Duodenal mucosa (tissue), 2 donors: ENCODE measurements at regions not wholly inside any gene's neighbourhood (a gene's known extent, or its start where the extent isn't known, plus 50 kb on each side); places are given as distances from the start of the nearest gene placed in this dataset.
"Not testable (repeated sequence)": the region's sequence is repeated elsewhere in the genome, so short reads cannot be mapped to it uniquely, and the experiment has no call there.

Source experiments
- H3K27ac ChIP-seq: one replicate; pipeline ENCODE4 v1.7.0; 2013; ENCODE audit warnings: low read depth, low read length
- H3K27me3 ChIP-seq, 2 donors: one replicate each; pipeline ENCODE4 v1.7.0; 2013; ENCODE audit warnings: low read length in 2 of 2, control low read depth in 1 of 2; ENCODE audit not compliant: insufficient read depth in 2 of 2, control insufficient read depth in 1 of 2
- H3K36me3 ChIP-seq, 2 donors: one replicate each; pipeline ENCODE4 v1.7.0; 2013; ENCODE audit warnings: low read length in 2 of 2, control low read depth in 1 of 2; ENCODE audit not compliant: insufficient read depth in 2 of 2, control insufficient read depth in 1 of 2
- H3K4me1 ChIP-seq, 2 donors: one replicate each; pipeline ENCODE4 v1.7.0; 2013; ENCODE audit warnings: low read length in 2 of 2, control low read depth in 1 of 2; ENCODE audit not compliant: insufficient read depth in 2 of 2, control insufficient read depth in 1 of 2
- H3K4me3 ChIP-seq, 2 donors: one replicate each; pipeline ENCODE4 v1.7.0; 2013; ENCODE audit warnings: low read length in 2 of 2, low read depth in 1 of 2
- H3K9ac ChIP-seq, 2 donors: one replicate each; pipeline ENCODE4 v1.7.0; 2013; ENCODE audit warnings: low read length in 2 of 2, low read depth in 1 of 2
- H3K9me3 ChIP-seq, 2 donors: one replicate each; pipeline ENCODE4 v1.7.0; 2013; ENCODE audit warnings: low read length in 2 of 2, control low read depth in 1 of 2; ENCODE audit not compliant: control insufficient read depth in 1 of 2

DNA sequence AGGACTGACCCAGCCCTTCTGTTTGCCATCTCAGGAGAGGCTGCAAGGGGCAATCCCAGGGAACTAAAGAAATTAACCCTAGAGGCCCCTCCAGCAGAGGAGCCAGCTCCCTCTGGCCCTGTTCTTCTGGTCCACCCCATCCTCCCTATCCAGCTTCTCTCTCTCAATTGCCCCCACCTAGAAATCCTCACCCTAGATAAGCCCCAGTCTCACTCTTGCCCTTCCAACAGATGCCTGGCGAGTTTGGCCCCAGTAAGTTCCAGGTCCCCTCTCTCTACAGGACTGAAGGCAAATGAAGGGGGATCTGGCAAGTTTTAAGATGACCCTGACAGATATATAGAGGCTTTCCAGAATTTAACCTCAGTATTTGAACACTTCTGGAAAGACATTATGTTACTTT, 134.0 kb downstream of the THBS2 start:
- no peaks in the 10 kb centered on the region for H3K4me1 ChIP-seq
- H3K4me3 ChIP-seq: no peak overlapping the region
- no peak overlapping the region for H3K9ac ChIP-seq
- H3K27ac ChIP-seq: no peak overlapping the region
- no peaks in the 10 kb centered on the region for H3K36me3 ChIP-seq
- no peaks in the 10 kb centered on the region for H3K9me3 ChIP-seq
- no peaks in the 10 kb centered on the region for H3K27me3 ChIP-seq

DNA sequence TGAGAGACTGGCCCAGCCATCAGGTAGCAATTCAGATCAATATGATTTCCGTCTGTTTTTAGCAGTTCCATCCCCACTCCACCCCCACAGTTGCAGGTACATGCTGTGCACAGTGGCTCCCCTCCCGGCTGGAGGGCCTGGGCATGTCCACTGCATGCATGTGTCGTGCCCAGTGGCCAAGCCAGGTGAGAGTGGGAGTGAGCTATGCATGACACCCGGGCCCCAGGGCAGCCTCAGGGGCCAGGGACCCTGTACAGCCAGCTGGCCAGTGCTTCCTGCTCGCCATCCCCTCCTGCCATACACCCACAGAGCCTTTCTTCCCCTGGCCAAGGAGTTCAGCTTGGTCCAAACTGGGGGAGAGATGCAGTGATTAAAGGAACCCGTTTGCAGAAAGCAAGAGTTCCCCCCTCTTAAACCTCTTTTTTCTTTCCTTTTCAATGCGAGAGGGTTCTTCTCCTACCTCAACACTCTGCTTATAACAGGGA, 135.3 kb downstream of the THBS2 start:
- H3K4me3 ChIP-seq: no peak overlapping the region

DNA sequence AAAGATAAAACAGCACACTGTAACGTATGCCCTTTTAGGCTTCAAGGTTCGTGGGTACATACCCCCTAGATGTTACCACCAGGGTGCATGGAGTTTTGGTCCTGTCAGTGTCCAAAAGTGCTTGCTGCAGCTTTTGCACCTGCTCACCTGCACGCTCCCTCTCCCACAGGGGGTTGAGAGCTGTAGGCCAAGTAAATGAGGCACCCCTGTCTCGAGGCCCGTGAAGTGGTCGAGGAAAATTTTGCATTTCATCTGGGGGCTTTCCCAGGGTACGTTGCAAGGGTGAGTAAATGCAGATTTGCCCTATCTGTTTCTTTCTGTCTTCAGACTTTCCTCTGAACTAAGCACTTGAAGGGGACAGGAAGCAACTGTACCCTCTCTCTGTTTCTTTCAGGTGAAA, 136.0 kb downstream of the THBS2 start:
- Histone ChIP-seq H3K4me1 (no peaks in the 10 kb centered on the region), H3K9me3 (no peaks in the 10 kb centered on the region), H3K27me3 (no peaks in the 10 kb centered on the region), H3K36me3 (no peaks in the 10 kb centered on the region), H3K4me3 (no peak overlapping the region), H3K9ac (no peak overlapping the region), H3K27ac (no peak overlapping the region)

More for the DNA sequence above, 135.3 kb downstream of the THBS2 start:
- H3K4me1 ChIP-seq: no peaks in the 10 kb centered on the region
- H3K27me3 ChIP-seq: no peaks in the 10 kb centered on the region
- no peaks in the 10 kb centered on the region for H3K9me3 ChIP-seq
- H3K9ac ChIP-seq: no peak overlapping the region
- no peaks in the 10 kb centered on the region for H3K36me3 ChIP-seq
- no peak overlapping the region for H3K27ac ChIP-seq

DNA sequence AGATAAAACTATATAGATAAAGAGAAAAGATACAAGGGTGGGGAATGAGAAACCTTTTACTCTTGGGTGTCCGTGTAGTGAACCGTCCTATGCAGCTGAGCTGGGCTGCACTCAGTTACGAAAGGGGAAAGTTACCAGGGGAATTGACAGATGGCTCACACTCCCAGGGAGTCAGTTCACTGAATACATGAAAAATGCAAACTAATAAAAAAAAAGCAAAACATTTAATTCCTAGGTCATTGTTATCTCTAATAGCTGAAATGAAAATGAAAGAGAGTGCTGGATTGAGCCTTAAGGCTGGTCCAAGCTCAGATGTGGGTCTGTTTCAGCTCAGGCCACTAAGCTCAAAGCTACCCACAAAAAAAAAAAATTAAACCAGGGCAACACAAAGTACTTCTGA, 138.0 kb downstream of the THBS2 start:
- Histone ChIP-seq H3K9ac (no peak overlapping the region), H3K27ac (no peak overlapping the region), H3K4me3 (no peak overlapping the region), H3K4me1 (no peaks in the 10 kb centered on the region), H3K36me3 (no peaks in the 10 kb centered on the region), H3K9me3 (no peaks in the 10 kb centered on the region), H3K27me3 (no peaks in the 10 kb centered on the region)

DNA sequence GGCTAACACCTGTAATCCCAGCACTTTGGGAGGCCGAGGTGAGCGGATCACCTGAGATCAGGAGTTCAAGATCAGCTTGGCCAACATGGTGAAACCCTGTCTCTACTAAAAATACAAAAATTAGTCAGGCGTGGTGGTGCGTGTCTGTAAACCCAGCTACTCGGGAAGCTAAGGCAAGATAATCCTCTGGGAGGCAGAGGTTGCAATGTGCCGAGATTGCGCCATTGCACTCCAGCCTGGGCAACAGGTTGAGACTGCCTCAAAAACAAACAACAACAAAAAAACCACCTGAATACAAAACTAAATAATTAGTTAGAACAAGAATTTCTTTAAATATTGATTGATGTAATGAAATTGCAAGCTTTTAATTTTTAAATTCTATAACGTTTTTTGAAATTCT, 139.0 kb downstream of the THBS2 start:
- not testable (repeated sequence) for H3K27me3 ChIP-seq, H3K4me3 ChIP-seq, H3K4me1 ChIP-seq, H3K9me3 ChIP-seq, H3K27ac ChIP-seq, H3K9ac ChIP-seq, H3K36me3 ChIP-seq

DNA sequence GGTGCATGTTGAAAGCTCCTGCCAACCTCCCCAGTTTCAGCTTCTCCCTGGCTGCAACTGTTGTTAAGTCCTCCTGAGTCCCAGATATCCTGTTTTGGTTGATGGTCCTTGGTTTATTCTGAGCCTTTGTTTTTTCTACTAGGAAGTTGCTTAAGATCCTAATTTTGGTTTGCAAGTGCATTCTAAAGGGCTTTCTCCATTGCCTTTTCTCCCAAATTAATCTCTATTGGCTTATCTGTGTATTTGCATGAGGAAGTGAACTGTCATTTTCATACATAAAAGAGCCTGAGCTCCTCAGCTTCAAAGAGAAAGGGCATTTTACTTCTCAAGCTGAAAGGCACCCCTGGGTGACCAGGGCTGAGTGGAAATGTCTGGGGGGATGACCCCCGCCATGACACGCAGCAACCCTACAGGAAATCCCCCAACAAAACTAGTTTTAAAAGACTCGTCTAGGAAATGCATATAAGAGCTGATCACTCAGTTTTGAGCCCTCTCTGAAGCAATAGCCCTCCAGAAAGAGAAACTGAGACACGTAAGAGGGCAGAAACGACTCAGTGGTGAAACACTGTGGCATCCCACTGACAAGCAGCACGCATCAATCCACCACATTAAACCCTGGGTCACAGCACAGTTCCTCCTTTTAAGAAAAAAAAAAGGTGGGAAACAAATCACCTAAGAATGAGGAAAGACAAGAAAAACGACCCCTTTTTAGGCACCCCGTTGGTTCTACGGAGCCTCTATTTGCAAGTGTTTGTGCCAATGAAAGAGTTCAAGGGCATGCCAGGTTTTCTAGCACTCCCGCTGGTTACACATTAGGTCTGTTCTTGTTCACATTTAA, 140.9 kb downstream of the THBS2 start:
- no peak overlapping the region for H3K9ac ChIP-seq

DNA sequence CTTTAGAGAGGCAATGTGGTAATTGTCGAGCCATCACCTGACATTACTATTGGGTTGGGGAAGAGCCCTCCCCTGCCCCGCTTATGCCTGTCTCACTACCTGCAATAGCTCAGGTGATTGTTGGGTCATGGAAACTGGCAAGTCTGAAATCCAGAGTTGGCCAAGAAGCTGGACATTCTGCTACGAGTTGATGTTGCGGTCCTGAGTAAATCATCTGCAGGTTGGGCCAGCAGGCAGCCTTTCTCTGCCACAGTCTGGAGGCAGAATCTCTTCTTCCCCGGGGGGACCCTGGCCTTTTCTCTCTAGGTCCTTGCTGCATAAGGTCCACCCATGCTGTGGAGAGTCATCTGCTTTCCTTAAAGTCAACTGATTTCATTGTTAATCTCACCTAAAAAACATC, 142.4 kb downstream of the THBS2 start:
- Histone ChIP-seq H3K4me1 (no peaks in the 10 kb centered on the region), H3K27me3 (no peaks in the 10 kb centered on the region), H3K36me3 (no peaks in the 10 kb centered on the region), H3K9ac (no peak overlapping the region), H3K9me3 (no peaks in the 10 kb centered on the region), H3K4me3 (no peak overlapping the region), H3K27ac (no peak overlapping the region)

More for the DNA sequence above, 140.9 kb downstream of the THBS2 start:
- Histone ChIP-seq H3K4me1 (no peaks in the 10 kb centered on the region), H3K27ac (no peak overlapping the region), H3K36me3 (no peaks in the 10 kb centered on the region), H3K9me3 (no peaks in the 10 kb centered on the region), H3K27me3 (no peaks in the 10 kb centered on the region), H3K4me3 (no peak overlapping the region)

DNA sequence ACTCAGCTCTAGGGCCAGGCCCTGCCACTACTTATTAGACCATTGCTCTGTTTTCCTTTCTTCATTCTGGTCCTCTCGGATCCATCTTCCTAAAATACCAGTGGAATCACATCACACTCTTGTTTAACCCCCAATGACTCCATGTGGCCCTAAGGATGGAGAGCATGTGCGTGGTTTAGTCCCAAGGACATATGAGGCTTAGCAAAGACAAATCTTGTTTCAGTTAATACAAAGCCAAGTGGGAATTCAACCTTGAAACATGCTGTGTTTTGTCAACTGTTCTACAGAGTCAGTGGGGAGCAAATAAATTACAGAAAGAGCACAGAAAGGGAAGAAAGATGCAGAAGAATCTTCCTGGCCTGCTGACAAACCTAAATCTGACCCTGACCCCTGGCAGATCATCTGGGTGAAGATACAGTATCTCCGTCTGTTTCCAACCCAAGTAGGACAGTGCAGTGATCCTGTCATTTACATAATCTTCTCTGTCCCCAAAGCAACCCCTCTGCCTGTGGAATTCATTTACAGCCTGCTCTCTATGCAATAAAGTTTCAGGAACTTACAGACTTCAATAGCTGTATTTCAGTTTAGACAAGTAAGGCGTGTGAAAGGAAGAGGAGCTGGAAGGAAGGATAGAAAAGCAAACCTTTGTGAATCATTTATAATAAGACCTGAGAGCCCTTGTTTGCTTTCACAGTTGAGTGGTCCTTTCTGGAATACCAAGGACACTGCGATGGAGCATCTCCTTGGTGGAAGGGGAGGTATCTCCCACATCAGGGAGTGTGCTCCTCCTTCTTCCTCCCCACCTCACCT, 144.0 kb downstream of the THBS2 start:
- Histone ChIP-seq H3K27me3 (no peaks in the 10 kb centered on the region), H3K36me3 (no peaks in the 10 kb centered on the region), H3K9ac (no peak overlapping the region), H3K4me3 (no peak overlapping the region), H3K9me3 (no peaks in the 10 kb centered on the region), H3K27ac (no peak overlapping the region), H3K4me1 (no peaks in the 10 kb centered on the region)

DNA sequence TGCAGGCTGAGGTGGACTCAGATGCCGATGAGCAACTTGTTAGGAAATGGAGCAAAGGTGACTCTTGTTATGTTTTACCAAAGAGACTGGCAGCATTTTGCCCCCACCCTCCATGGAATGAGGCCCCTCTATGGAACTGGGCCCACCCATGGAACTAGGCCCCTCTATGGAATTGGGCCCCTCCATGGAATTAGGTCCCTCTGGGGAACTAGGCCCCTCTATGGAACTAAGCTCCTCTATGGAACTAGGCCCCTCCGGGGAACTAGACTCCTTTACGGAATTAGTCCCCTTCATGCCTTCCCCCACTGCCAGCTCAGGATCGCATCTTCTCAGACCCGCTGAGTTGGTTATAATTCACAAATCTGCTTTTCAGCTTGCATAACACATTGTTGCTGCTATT, 144.9 kb downstream of the THBS2 start:
- Histone ChIP-seq H3K36me3 (no peaks in the 10 kb centered on the region), H3K4me1 (no peaks in the 10 kb centered on the region), H3K27me3 (no peaks in the 10 kb centered on the region), H3K4me3 (no peak overlapping the region), H3K9ac (no peak overlapping the region), H3K9me3 (no peaks in the 10 kb centered on the region), H3K27ac (no peak overlapping the region)

DNA sequence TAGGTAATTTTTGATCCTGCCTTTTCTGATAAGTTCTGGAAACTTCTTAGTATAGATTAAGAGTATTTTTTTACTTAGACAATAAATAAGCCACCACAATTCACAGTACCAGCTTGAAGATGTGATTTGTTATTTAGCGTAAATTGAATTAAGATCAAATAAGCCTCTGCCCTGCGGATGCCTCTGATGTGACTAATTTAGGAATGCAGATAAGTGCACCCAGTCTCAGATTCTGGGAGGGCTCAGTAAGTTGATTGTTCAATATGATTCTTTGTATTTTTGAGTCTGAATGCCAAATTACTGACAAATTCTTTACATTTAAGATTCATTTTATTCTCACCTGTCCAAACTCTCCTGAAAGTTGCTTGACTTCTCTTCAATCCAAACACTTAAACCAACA, 147.5 kb downstream of the THBS2 start:
- H3K9ac ChIP-seq: no peak overlapping the region
- no peak overlapping the region for H3K4me3 ChIP-seq
- no peaks in the 10 kb centered on the region for H3K9me3 ChIP-seq
- H3K36me3 ChIP-seq: no peaks in the 10 kb centered on the region
- no peaks in the 10 kb centered on the region for H3K27me3 ChIP-seq
- no peaks in the 10 kb centered on the region for H3K4me1 ChIP-seq
- H3K27ac ChIP-seq: no peak overlapping the region
